ENCODE measurements at regions not wholly inside any gene's neighbourhood (a gene's known extent, or its start where the extent isn't known, plus 50 kb on each side); places are given as distances from the start of the nearest gene placed in this dataset.
"Not testable (repeated sequence)": the region's sequence is repeated elsewhere in the genome, so short reads cannot be mapped to it uniquely, and the experiment has no call there.

- no peak for DNase-seq
These were observed 76.4 kb upstream of the MAGI2 start for GRCh38 chr7:79529881-79530235.

DNA sequence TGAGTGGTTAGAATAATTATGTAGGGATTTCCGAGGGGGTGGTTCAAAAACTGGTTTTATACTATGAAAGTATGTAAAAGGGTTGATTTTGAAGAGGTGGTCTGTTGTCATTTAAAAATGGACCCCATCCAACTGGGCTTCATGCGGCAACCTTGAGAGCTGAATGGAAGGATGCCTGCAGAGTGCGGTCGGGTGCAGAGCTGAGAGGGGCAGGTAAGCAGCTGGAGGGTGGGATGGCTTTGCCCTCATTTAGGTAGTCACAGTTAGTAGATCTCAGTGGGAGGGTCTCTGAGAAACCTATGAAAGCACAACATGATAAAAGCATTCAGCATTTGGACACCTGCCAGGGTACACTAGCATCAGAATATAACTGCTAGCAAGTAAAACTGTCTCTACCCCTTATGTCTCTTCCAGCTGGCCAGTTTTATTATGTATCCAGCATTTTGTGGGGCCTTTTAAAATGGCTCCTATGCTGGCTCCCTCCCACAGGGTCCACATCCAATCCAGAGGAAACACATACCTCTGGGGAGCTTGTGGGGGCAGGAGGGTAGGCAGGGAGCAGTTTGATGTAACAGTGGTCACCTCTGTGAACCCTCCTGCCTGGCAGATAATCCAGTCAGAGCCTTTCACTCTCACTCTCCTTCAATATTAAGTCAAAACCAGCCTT lies 75.9 kb upstream of the MAGI2 start:
- no peak for DNase-seq

DNA sequence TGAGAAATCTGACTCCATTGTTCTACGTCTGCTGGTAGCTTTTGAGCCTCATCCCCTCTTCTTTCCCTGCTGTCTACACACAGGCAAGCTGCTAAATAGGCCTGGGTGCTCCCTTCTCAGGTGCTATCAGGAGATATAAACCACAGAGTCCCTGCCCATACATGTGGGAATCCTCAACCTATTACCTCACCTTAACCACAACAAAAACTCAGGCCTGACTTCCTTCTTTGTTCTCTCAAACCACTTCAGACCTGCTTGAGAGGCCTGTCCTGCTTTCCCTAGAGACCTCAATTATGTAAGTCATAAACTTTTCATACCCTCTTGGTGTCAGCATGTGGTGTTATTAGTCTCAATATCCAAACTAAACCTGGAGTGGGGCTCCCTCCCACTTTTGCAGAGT lies 75.0 kb upstream of the MAGI2 start:
- DNase-seq = no peak

GRCh38 chr7:79524048-79524447 lies 70.6 kb upstream of the MAGI2 start:
- DNase-seq = no peak

- DNase-seq = no peak
These were observed 70.0 kb upstream of the MAGI2 start for GRCh38 chr7:79523436-79523835.

- DNase-seq = no peak
These were observed 67.1 kb upstream of the MAGI2 start for GRCh38 chr7:79520543-79520942.

GRCh38 chr7:79515358-79515757 lies 61.9 kb upstream of the MAGI2 start:
- no peak for DNase-seq

DNA sequence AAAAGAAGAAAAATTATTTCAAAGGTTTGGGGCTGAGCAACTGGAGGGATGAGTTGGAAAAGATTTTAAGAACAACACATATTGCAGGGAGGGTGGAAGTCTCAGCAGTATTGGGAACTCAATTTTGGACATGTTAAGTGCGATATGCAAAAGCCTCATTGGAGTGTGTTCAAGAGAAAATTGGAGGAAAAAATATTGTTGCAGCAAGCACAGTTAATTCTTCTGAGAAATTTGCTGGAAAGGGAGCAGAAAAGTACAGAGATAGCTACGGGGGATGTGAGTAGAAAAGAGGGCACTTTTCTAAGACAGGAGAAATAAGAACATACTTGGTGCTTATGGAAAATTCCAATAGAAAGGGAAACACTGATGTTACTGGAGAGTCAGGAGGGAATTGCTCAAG lies 59.8 kb upstream of the MAGI2 start:
- no peak for DNase-seq

- no peak for DNase-seq
These were observed 58.8 kb upstream of the MAGI2 start for GRCh38 chr7:79512261-79512660.

DNA sequence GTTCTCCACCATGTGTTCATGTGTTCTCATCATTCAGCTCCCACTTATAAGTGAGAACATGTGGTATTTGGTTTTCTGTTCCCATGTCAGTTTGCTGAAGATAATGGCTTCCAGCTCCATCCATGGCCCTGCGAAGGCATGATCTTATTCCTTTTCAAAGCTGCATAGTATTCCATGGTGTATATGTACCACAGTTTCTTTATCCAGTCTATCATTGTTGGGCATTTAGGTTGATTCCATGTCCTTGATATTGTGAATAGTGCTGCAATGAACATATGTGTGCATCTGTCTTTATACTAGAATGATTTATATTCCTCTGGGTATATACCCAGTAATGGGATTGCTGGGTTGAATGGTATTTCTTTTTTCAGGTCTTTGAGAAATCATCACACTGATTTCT lies 57.6 kb upstream of the MAGI2 start:
- not testable (repeated sequence) for DNase-seq

GRCh38 chr7:79507131-79507530 lies 53.7 kb upstream of the MAGI2 start:
- no peak for DNase-seq

- DNase-seq = no peak
These were observed 53.0 kb upstream of the MAGI2 start for GRCh38 chr7:79506481-79506880.

GRCh38 chr7:79504607-79505389 lies 51.3 kb upstream of the MAGI2 start:
- DNase-seq = no peak
